ENCODE measurements at regions not wholly inside any gene's neighbourhood (a gene's known extent, or its start where the extent isn't known, plus 50 kb on each side); places are given as distances from the start of the nearest gene placed in this dataset.

DNA sequence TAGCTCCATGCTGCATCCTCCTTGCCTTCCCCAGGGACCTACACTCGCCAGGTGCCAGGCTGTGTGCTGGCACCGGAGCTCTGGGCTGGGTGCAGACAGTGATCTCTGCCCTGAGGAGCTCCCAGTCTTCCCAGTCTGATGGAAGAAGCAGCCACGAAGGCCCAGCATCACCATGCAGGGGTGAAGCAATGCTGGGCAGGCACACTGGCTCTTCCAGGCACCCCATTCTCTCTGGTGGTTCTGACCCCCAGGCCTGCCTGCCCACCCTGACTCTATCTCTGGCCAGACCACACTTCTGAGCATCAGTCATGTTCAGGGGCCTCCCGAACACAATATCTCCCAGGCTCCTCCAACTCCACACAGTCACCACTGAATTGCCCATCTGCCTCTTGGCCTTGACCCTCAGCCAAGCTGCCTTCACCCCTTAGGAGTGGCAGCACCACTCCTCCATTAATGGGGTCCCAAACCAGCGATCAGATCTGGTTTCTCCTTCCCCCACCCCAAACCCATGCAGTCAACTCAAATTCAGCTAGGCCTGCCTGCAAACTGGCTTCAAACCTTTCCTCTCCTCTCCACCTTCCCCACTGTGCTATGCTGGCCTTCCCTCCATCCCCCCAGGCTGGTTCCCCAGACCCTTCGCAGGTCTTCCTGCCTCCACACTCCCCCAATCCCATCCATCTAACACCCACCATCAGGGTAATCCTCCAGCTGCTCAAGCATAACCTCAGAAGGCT lies 102.7 kb upstream of the MVB12B start:
- TF ChIP-seq, protein P1, sequence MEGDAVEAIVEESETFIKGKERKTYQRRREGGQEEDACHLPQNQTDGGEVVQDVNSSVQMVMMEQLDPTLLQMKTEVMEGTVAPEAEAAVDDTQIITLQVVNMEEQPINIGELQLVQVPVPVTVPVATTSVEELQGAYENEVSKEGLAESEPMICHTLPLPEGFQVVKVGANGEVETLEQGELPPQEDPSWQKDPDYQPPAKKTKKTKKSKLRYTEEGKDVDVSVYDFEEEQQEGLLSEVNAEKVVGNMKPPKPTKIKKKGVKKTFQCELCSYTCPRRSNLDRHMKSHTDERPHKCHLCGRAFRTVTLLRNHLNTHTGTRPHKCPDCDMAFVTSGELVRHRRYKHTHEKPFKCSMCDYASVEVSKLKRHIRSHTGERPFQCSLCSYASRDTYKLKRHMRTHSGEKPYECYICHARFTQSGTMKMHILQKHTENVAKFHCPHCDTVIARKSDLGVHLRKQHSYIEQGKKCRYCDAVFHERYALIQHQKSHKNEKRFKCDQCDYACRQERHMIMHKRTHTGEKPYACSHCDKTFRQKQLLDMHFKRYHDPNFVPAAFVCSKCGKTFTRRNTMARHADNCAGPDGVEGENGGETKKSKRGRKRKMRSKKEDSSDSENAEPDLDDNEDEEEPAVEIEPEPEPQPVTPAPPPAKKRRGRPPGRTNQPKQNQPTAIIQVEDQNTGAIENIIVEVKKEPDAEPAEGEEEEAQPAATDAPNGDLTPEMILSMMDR (IDR thresholded peaks at IDR 0.05): no peak
- TF ChIP-seq POLR2A (IDR thresholded peaks at IDR 0.05): no peak

All from right lobe of liver (tissue), 4 donors.